GM19395 (cell line): ENCODE measurements at regions not wholly inside any gene's neighbourhood (a gene's known extent, or its start where the extent isn't known, plus 50 kb on each side); places are given as distances from the start of the nearest gene placed in this dataset.
"Not testable (repeated sequence)": the region's sequence is repeated elsewhere in the genome, so short reads cannot be mapped to it uniquely, and the experiment has no call there.

Experiments used
- ATAC-seq: cut with Tn5 transposase; IDR thresholded peaks from one replicate; pipeline ENCODE4 v1.9.1; 2021; ENCODE audit warnings: mild to moderate bottlenecking, moderate library complexity; ENCODE audit not compliant: unreplicated experiment

DNA sequence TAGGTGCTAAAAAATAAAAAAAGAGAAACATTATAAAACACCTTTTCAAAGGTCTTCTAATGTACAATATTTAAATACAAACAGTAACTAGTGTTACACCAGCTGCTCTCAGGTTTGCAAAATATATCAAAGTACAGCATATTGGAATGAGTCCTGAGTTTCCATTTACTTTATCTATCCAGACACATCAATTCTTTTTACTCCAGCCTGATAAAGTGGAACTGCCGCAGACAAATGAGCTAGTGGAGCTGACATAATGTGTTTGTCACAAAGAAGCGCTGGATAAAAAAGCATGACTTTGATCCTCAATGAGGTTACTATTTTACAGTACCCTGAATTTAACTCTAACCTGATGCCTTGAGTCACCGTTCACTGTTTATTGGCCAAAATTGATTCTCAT is 1243.1 kb downstream of the GATA3 start:
- ATAC-seq, result no peak

DNA sequence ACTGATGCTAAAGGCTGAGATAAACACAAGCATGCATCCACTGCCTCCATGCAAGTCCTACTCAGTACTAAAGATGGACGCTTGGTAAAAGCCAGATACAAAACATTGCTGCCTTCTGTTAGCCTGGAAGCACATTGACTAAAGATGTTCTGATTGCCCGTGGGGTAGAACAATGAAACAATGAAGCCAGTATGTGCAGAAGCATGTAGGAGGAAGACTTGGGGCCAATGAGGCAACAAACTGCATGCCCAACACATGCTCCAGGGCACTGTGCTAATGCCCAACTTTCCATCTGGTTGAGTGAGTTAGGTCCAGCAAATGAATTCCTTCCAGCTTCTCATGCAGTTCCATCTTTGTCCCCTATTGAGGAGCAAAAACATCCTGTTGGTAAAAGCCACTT is 1245.5 kb downstream of the GATA3 start:
- no peak for ATAC-seq

DNA sequence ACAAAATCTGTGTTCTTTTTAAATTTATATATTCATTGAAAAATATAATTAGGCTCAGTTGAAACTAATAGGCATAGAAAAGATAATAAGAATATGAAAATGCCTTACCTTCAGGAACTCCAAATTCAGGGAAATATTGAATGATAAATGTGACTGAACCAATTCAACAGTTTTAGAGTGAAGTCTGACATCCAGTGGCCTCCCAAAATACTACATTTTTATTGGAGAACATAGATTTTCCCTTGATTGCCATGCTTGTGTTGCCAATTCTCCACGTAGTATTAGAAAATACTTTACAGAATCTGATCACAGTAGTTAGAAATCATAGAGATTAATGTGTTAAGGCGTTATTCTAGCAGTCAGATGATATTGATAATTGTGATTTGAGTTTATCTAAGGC is 1246.7 kb downstream of the GATA3 start:
- ATAC-seq, result no peak

DNA sequence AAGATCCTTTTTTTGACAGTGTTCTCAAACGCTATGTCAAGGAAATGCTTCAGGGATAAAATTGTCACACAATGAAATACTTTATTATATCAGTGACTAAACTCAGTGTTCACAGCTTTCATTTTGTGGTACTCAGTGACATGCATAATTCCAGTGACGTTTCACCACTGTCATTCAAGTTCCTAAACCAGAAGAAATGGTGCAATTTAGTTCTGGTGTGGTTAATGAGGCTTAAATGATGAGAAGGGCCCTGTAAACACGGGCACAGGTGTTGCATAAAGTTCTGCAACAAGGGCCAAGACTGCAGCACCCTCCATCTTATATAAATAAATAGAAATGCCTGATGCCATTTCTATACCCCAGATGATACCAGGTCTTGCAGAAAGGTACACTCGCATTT is 1247.1 kb downstream of the GATA3 start:
- no peak for ATAC-seq

DNA sequence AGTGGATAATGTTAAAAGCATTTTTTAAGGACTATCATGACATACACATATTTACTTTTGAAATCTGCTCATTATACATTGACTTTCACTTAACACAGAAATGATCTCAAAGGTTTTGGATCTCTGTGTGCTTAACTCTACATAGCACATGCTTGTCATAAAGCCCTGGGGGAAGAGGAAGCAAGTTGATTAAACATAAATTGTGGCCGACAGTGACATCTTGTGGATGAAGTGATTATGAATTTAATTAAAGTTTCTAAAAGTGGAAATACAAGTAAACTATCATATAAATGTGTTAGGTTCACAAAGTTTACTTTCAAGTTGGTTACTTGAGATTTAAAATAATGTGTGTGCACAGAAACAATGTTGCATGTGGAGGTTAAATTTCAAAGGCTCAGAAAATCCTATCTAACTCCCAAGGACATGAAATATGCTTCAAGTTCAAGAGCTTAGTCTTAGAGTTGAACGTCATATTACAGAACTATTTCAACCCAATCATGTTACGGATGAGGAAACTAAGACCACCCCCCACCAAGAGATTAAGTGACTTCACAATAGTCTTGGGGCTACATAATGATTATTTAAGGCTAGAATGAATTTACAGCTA is 1247.8 kb downstream of the GATA3 start:
- no peak for ATAC-seq

DNA sequence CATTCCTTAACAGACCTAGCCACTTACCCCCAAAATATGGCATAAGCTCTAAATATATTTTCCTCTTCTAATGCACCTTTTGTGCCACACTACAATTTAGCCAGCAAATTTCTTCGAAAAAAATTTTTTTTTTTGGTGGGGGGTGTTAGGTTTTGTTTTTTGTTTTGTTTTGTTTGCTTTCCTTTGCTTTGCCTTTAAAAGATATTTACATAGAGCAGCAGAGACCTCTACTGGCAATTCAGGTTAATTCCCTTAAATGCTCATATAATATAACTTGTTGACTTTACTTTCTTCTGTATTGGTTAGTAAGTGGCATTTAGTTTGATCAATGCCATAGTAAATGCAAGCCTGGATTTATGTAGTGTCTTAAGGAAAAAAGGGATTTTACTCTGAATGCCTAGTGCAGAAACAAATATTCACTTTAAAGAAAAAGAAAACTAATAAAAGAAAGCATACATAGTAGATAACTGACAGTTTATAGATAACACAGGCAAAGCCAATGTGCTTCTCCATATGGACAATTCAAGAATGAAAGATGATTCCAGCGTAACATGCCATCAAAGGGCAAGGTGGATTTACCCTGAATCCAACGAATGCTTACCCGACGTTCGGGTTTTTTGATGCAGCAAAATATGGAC is 1250.6 kb downstream of the GATA3 start:
- no peak for ATAC-seq

DNA sequence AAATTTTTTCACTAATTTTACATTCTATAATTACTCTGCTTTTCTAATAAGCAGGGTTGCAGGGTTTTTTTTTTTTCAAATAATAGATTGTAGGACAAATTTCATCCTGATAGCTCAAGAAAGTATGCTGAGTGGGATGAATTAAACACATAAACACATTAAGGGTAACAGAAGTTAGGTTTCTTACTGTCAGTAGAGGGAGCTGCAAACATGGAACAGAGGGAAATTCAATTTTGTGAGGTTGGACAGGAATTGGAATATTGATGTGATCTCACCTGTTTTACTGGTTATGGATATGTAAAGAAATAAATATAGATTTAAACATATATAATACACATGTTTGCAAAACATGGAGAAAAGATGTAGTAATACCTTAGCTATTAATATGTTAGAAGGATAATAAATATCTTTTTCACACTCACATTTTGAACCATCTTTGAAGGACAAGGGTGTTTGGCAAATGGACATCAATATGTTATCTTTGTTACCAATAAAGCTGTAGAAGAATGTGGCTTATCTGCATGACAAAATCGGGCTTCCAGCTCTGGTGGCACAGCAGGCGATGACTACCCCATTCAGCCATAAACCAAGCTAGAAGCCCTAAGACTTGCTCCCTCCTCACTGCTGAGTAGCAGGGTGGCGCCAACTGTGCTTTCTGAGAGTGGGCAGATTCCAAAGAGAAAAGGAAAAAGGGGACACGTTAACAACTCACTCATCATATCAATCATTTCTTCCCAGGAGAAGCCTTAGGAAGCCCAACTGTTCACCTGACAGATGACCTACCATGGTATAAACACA is 1257.4 kb downstream of the GATA3 start:
- no peak for ATAC-seq

DNA sequence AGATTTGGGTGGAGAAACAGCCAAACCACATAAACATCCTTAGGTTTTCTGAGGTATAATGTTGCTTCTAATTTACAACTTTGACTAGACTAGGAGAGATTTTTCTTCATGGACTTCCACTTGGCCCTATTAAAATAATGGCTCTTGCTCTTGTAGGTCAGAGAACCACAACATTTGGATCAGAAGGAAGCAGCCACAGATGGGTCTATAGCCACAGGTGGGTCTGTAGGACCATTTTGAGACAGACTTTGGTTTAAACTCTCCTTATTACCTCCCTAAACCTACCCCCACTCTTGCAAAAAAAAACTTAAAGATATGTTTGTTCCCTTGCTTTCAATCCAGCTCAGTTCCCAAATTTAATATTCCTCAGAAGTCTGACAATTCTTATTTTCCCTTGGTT is 1260.8 kb downstream of the GATA3 start:
- no peak for ATAC-seq

DNA sequence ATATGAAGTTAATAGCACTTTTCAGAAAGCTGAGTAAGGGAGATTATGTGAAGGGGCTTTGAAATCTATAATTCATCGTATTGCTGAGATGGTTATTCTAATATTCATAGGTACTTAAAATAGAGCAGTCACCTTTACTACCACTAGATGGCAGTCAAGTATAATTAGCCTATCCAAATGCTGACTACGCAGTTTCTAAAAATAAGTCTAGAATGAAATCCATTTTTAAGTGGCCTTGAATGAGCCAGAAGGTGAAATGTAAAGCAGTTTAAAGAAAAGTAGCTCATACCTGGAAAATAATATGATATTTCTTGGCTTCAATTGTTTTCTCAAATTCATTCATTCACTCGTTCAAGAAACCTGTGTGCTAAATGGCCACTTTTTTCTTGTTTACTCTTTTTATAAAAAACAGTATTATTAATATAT is 1277.1 kb downstream of the GATA3 start:
- peak; percentile 86 for ATAC-seq

DNA sequence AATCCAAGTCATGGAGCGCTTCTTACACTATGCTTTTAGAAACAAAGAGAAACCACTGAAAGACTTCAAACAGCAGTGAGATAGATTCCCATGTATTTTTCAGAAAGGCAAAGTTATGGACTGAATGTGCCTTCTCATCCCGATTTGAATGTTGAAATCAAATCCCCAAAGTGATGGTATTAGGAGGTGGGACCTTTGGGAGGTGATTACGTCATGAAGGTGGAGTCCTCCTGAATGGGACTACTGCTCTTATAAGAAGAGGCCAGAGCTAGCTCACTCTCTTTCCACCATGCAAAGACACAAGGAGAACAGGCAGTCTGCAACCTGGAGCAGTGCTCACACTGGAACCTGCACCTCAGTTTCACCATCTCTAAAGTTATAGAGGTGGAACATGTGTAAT is 1279.8 kb downstream of the GATA3 start:
- ATAC-seq, result no peak

DNA sequence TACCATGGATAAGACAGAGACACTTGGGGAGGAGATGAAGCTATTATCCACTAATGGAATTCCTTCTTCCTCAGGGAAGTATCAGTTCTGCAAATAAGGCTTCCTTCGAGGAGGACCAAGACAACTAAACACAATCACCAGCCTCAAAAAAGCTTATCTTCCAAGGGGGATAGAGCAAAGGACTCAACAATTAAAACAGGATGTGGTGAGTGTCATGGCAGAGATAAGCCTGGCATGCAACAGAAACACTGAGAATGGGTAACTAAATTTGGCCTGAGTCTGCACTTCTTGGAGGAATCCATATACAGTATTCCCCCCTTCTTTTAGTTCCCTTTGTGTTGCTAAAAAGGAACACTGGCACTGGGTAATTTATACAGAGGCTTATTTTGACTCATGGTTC is 1285.2 kb downstream of the GATA3 start:
- no peak for ATAC-seq

DNA sequence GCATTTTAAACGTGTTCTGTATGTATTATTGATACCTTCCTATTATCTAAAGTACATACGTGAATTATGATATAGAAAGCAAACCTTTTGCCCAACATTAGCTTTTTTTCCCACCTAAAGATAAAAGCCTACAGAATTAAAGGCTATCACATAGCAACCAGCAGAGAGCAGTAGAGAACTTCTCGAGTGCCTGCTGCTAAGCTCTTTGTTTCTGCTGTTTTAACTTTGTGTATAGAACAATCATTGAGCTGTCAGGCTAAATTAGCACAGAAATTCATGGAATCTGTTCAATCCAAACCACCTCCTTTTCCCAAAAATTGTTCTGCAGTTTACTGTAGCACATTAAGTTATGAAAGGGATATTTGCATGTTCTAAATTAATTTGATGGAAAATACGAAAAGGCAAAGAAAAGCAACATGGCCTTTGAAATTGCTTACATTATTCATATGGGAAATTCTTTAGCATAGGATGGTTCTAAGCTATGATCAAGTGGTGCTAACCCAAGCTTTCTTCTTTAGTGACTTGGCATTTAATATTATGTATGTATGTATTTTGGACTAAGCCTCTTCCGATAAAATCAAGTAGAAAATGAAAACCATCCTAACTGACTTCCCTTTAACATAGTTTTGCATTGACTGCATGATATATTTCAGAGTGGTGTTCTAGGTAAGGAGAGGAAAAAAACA is 1288.5 kb downstream of the GATA3 start:
- no peak for ATAC-seq

DNA sequence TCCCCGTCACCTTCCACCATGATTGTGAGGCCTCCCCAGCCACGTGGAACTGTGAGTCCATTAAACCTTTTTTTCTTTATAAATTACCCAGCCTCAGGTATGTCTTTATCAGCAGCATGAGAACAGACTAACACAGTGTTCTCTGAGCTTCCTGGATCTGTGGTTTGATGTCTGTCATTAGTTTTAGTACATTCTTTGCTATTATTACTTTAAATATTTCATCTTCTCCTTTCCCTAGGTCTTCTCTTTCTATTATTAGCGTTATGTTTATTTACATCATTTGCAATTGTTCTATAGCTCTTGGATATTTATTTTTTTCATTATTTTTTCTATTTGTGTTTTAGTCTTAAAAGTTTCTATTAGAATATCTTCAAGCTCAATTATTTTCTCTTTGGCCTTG is 1293.4 kb downstream of the GATA3 start:
- not testable (repeated sequence) for ATAC-seq

DNA sequence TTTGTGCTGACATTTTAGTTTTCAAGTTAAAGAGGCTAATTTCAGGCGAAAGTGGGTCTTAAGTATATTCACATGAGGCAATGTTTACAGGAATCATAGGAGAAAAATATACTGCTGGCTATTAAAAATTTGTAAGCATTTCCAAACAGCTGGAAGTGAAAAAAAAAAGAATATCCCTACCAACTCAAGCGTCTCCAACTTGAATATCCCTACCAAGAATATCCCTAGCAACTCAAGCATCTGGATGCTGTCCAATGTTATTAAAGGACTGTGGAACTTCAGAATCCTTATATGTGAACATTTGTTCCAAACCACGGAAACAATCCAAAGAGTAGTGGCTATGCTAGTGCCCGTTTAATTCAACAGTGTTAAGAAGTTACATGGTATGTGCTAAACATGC is 1303.0 kb downstream of the GATA3 start:
- no peak for ATAC-seq

DNA sequence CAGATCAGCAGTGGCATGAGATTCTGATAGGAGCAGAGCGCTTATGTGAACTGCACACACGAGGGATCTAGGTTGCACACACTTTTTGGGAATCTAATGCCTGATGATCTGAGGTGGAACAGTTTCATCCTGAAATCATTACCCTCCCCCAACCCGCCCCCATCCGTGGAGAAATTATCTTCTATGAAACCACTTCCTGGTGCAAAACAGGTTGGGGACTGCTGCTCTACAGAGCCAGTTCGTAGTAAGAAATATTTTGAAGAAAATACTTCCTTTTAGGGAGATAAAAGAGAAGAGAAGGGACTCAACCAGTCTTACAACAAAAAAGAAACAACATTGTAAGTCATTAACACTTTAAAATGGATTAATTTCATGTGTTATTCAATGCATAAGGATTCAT is 1308.2 kb downstream of the GATA3 start:
- no peak for ATAC-seq

DNA sequence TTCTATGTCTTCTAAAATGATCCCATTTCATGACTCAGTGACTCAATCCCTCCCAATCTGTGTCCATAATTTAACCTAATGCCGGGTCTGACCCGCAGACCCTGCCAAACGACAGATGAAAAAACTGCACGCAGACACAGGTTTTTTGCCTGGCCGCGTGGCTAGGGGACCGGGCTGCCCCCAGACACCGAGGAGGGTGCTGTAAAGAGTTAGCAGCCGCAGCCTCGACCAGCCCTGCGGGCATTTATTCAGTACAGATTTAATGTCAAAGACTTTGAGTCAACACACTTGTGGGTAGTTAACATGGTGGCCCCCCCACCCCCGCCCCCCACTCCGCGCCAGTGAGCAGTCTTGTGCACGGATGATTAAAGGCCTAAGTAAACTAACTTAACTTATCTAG is 1324.7 kb downstream of the GATA3 start:
- ATAC-seq, result no peak

DNA sequence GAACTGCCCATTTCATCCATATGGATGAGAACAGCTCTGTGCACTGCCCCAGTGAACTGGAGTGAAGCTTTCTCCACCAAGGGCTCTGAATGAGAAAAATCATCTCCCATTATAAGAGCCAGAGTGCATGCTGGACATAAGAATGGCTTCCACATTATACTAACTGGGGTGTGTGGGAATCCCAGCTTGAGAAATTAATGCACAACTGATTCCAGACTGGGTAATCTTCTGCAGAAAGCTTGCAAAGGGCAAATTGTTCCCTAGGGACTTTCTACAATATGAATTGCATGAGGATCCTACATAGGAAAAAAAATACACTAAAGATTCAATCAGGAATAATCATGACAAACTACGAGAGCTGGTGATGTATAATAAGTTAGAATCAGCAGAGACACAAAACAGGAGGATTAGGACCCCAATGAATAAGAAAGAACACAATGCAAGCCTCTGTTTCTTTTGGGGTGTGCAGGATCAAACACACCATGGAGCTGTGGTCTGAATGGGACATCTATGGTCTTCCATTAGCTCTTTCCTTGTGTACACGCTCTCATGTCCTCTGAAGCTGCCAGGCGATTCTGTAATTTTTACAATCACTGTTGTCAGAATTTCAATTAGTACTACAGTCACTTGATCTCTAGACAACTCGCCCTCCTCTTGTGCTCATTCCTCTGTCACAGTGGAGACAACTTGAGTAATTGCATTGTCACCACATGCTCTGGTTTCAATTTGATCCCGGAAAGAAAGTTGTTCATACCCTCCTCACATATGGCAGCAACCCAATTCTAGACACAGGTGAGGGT is 1327.4 kb downstream of the GATA3 start:
- no peak for ATAC-seq

DNA sequence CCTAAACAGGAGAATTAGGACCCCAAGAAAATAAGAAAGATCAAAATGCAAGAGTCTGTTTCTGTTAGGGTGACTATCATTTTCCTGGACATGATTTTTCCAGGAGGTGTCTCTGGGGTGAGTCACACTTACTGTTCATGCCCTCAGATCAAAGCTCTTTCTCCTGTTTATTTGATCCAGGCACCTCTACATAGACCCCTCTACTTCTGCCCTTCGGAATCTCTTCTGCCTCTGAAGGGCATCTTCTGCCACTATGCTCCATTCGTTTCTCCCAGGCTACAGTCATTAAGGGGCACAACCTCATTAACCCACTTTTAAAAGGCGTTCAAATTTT is 1328.0 kb downstream of the GATA3 start:
- ATAC-seq, result no peak

DNA sequence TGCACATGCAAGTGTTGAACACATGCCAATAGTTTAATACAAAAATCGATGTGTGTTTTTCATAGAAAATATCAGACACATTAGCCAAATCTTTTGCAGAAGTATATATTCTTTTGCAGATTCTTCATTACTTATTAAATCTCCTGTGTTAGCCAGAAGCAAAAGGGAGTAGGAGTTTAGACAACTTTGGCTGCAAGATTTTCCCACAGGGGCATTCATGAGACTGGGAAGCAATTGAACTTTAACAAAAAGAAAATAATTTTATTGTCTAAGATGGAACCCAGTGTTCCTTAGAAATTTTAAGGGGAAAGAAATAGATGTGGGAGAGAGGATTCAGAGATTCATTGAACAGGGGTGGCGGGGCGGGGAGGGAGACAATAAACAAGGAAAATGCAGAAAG is 1336.0 kb downstream of the GATA3 start:
- ATAC-seq, result no peak

DNA sequence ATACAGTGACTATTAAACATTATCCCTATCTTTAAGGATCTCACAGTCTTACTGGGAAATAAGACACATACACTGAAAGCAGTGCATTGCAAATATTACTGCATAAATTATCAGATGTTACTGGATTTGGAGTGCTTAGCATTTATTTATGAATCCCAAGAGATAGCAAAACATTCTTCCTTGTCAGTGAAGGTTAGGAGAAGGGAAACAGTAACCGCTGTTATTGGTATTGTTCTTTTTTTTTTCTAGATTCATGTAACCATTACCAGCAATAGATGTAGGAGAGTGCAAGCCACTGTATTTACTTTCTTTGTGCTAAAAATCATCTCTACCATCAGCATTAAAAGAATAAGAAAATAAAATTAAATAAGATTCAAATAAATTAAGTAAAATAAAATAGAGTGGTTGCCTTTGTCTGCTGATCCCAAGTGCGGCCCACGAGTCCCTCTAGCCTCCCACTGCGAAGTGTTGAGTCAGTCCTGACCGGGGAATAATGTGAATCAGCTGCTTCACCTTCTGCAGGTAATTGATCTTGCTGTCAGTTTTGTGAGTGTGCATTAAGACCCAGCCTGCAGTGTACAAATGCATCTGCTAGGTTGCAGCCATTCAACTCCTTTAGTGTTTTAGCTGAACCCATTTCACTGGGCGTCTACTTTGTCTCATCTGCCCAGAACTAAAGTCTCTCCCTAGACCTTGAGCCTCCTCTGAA is 1344.9 kb downstream of the GATA3 start:
- ATAC-seq, result no peak
